22Rv1 (cell line): ENCODE measurements at regions not wholly inside any gene's neighbourhood (a gene's known extent, or its start where the extent isn't known, plus 50 kb on each side); places are given as distances from the start of the nearest gene placed in this dataset.

Source experiments
- ZFX ChIP-seq: fragments of 450-650 bp; IDR thresholded peaks from 2 replicates; pipeline ENCODE4 v1.6.1; 2017; ENCODE audit warnings: antibody characterized with exemption, borderline replicate concordance
- TF ChIP-seq, protein P1 (sequence below): fragments of 450-650 bp; IDR thresholded peaks from 2 replicates; pipeline ENCODE4 v1.5.1; 2017; ENCODE audit warnings: mild to moderate bottlenecking

DNA sequence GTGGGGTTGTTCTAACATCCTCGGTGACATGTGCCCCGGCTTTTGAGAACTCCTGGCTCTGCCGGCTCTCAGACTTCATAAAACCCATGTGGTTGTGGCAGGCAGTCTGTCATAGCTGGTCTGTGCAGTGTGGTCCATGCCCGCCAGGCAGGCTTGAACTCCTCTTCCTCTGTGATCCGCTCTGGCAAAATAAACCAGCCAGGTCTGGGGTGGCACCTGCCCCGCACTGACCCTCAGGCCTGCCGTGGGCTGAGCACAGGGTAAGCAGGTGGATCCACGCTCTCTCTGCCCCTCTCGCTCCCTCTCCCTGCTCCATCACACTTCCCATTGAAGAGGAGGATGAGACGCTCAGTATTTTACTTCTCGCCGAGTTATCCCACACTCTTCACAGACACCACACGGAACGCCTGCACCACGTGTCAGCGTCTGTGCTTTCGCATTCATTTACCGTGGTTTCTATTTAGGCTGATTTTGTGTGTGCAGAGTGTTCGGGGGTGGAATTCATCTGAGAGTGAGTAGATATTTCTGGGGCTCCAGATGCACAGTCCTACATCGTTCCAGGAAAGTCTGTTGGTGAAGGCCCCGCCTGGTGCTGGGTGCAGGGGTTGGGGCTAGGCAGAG lies 56.4 kb downstream of the RTP5 start:
- TF ChIP-seq, protein P1, sequence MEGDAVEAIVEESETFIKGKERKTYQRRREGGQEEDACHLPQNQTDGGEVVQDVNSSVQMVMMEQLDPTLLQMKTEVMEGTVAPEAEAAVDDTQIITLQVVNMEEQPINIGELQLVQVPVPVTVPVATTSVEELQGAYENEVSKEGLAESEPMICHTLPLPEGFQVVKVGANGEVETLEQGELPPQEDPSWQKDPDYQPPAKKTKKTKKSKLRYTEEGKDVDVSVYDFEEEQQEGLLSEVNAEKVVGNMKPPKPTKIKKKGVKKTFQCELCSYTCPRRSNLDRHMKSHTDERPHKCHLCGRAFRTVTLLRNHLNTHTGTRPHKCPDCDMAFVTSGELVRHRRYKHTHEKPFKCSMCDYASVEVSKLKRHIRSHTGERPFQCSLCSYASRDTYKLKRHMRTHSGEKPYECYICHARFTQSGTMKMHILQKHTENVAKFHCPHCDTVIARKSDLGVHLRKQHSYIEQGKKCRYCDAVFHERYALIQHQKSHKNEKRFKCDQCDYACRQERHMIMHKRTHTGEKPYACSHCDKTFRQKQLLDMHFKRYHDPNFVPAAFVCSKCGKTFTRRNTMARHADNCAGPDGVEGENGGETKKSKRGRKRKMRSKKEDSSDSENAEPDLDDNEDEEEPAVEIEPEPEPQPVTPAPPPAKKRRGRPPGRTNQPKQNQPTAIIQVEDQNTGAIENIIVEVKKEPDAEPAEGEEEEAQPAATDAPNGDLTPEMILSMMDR = no peak
- TF ChIP-seq ZFX = no peak
